Caki2 (cell line): ENCODE measurements at regions not wholly inside any gene's neighbourhood (a gene's known extent, or its start where the extent isn't known, plus 50 kb on each side); places are given as distances from the start of the nearest gene placed in this dataset.
A peak's percentile ranks its signal among the peaks of the same experiment; 100 is the strongest.
"Not testable (repeated sequence)": the region's sequence is repeated elsewhere in the genome, so short reads cannot be mapped to it uniquely, and the experiment has no call there.

Experiments used
- DNase-seq: peaks from one replicate; pipeline ENCODE4 v3.0.0-alpha.2; 2015; ENCODE audit warnings: low read depth
- in situ Hi-C: cut with HindIII; loops from 2 replicates; pipeline ENCODE4 v1.10.0; 2016; ENCODE audit warnings: low sequenced_read_pairs, low pct_unique_long_range_greater_than_20kb, mixed read lengths

GRCh38 chr7:81887098-81888090 lies 117.5 kb upstream of the HGF start:
- in situ Hi-C loops, result no loop called here
- DNase-seq, result no peak

GRCh38 chr7:81886211-81886764 lies 116.4 kb upstream of the HGF start:
- in situ Hi-C loops, result no loop called here

GRCh38 chr7:81884817-81885216 lies 115.0 kb upstream of the HGF start:
- in situ Hi-C loops, result no loop called here
- DNase-seq, result no peak

More at GRCh38 chr7:81886211-81886764, 116.4 kb upstream of the HGF start:
- no peak for DNase-seq

- DNase-seq, result no peak
- in situ Hi-C loops, result no loop called here
These were observed 114.0 kb upstream of the HGF start for GRCh38 chr7:81883801-81884393.

GRCh38 chr7:81882086-81882485 lies 112.2 kb upstream of the HGF start:
- in situ Hi-C loops, result no loop called here
- DNase-seq, result no peak

GRCh38 chr7:81877890-81878289 lies 108.0 kb upstream of the HGF start:
- in situ Hi-C loops, result no loop called here
- no peak for DNase-seq

GRCh38 chr7:81873559-81873958 lies 103.7 kb upstream of the HGF start:
- no peak for DNase-seq
- in situ Hi-C loops, result no loop called here

GRCh38 chr7:81871606-81872265 lies 101.9 kb upstream of the HGF start:
- in situ Hi-C loops, result no loop called here
- DNase-seq, result no peak

- DNase-seq, result no peak
- in situ Hi-C loops, result no loop called here
These were observed 100.8 kb upstream of the HGF start for GRCh38 chr7:81870608-81871007.

GRCh38 chr7:81869670-81870069 lies 99.8 kb upstream of the HGF start:
- DNase-seq, result peak; percentile 47

GRCh38 chr7:81865754-81866153 lies 95.9 kb upstream of the HGF start:
- DNase-seq, result no peak
- in situ Hi-C loops, result no loop called here

More at GRCh38 chr7:81869670-81870069, 99.8 kb upstream of the HGF start:
- in situ Hi-C loops, result no loop called here

GRCh38 chr7:81859433-81859832 lies 89.6 kb upstream of the HGF start:
- in situ Hi-C loops, result no loop called here

GRCh38 chr7:81858820-81859219 lies 89.0 kb upstream of the HGF start:
- DNase-seq, result peak; percentile 48
- in situ Hi-C loops, result not testable (repeated sequence)

More at GRCh38 chr7:81859433-81859832, 89.6 kb upstream of the HGF start:
- no peak for DNase-seq

GRCh38 chr7:81857385-81857784 lies 87.5 kb upstream of the HGF start:
- no peak for DNase-seq
- in situ Hi-C loops, result no loop called here

- in situ Hi-C loops, result no loop called here
- no peak for DNase-seq
These were observed 84.7 kb upstream of the HGF start for GRCh38 chr7:81854518-81854917.

GRCh38 chr7:81852701-81853100 lies 82.9 kb upstream of the HGF start:
- in situ Hi-C loops, result no loop called here
- no peak for DNase-seq

- no peak for DNase-seq
- in situ Hi-C loops, result no loop called here
These were observed 81.6 kb upstream of the HGF start for GRCh38 chr7:81851413-81851812.

GRCh38 chr7:81846398-81846797 lies 76.6 kb upstream of the HGF start:
- in situ Hi-C loops, result no loop called here
- no peak for DNase-seq

GRCh38 chr7:81845744-81846241 lies 75.9 kb upstream of the HGF start:
- in situ Hi-C loops, result no loop called here
- DNase-seq, result no peak
